D341Med (cell line): ENCODE measurements at regions not wholly inside any gene's neighbourhood (a gene's known extent, or its start where the extent isn't known, plus 50 kb on each side); places are given as distances from the start of the nearest gene placed in this dataset.
"Not testable (repeated sequence)": the region's sequence is repeated elsewhere in the genome, so short reads cannot be mapped to it uniquely, and the experiment has no call there.

ENCODE experiments used
- DNase-seq: peaks from one replicate; pipeline ENCODE4 v3.0.0; 2012; ENCODE audit warnings: low spot score

GRCh38 chr2:196486146-196486545 lies 153.4 kb upstream of the CCDC150 start:
- DNase-seq: no peak

- no peak for DNase-seq
Observed at GRCh38 chr2:196487417-196487816, 152.1 kb upstream of the CCDC150 start.

DNA sequence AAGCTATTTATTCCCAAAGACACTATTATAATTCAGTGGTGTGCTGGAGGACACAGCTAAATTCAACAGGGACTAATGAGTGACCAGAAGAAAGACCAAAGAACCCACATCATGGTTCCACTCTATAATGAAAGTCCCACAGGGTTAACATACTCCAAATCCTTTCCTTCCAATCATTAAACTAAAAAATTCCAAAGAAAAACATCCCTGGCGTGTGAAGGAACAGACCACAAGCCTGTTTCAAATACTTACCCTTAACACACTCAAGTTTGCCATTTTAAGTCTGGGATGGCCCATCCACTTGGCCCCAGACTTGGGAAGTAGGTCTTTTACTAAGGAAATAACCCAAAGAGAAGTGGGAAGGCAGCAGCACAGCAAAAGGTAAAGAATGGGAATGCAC lies 150.1 kb upstream of the CCDC150 start:
- no peak for DNase-seq

GRCh38 chr2:196492946-196493345 lies 146.6 kb upstream of the CCDC150 start:
- no peak for DNase-seq

DNA sequence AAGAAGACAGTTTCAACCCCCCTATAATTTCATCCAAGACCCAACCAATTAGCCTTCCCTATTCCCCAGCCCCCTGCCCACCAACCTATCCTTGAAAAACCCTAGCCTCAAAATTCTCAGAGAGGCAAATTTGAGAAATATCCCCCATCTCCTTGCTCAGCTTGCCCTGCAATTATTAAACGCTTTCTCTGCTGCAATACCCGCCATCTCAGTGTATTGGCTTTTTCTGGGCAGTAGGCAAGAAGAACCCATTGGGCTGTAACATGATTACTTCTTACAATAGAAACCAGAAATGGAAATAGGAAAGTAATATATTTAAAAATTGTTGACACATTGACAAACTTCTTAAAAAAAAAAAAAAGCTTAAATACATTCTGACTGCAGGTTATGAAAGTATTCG lies 140.6 kb upstream of the CCDC150 start:
- no peak for DNase-seq

DNA sequence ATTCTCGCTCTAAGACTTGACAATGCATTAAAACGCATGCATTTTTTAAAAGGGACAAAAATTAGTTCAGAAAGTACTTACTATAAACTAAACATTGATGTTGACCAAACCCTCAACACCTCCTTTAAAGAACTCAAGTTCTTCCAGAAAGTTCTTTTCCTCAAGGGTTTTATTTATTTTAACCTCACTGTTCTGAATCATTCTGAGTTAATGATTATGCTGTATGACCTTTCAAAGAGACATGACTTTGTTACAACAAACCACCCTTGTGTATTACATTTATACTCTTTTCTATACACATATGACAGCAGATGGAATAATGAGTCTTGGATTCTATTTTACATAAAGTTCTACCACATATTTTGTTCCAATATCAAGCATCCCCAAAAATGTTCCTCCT lies 139.8 kb upstream of the CCDC150 start:
- no peak for DNase-seq

GRCh38 chr2:196500686-196501431 lies 138.7 kb upstream of the CCDC150 start:
- no peak for DNase-seq

GRCh38 chr2:196501836-196502235 lies 137.7 kb upstream of the CCDC150 start:
- no peak for DNase-seq

GRCh38 chr2:196502386-196502785 lies 137.1 kb upstream of the CCDC150 start:
- DNase-seq: no peak

DNA sequence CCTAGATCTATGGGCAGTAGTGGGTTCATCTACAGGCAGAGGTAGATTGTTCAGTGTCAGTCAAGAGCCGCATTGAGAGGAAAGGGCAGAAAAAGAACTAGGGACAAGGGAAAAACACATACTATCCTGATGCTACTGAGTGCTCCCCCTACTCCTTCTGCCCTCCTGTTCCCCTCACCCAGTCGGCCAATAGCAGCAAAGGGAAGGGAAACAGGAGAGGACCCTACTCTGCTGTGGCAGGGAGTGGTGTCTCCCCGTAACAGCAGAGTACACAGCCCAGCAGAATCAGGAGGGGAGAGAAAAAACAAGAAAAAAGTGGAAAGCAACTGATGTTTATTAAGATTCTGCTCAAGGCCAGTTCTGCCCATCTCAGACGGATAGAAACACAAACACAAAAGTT lies 136.1 kb upstream of the CCDC150 start:
- DNase-seq: no peak

DNA sequence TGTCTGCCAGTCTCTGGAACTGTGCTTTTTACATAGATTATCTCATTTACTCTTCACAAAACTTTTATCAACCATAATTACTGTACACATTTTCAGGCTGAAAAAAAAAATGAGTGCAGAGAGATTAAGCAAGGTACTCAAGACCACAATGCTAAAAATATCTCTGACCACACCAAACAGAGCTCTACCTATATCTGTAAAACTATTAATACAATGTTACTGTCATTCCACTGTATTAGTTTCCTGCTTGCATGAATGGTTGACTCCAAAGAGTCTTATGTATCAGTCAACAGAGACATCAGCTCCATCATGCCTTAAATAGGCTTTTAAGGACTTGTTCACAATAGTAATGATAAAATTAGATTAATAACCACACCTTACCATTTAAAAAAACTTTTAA lies 134.7 kb upstream of the CCDC150 start:
- DNase-seq: no peak

DNA sequence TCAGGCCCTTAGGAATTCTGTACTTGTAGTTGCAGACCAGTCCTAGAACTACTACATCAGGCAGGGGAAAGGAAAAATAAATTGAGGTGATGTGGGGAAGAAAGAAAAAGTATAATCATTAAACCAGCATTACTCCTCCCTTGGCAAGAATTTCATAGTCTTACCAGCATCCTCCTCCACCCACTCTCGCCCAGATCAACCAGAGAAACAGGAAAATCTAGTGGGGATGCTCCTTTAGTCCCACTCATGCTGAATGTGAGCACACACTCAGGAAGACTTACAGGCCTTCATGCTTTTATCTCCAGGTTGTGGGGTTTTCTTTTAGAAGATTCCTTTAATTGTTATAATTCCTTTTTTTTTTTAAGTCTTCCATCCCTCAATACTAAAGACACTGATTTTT lies 129.3 kb upstream of the CCDC150 start:
- DNase-seq: no peak

DNA sequence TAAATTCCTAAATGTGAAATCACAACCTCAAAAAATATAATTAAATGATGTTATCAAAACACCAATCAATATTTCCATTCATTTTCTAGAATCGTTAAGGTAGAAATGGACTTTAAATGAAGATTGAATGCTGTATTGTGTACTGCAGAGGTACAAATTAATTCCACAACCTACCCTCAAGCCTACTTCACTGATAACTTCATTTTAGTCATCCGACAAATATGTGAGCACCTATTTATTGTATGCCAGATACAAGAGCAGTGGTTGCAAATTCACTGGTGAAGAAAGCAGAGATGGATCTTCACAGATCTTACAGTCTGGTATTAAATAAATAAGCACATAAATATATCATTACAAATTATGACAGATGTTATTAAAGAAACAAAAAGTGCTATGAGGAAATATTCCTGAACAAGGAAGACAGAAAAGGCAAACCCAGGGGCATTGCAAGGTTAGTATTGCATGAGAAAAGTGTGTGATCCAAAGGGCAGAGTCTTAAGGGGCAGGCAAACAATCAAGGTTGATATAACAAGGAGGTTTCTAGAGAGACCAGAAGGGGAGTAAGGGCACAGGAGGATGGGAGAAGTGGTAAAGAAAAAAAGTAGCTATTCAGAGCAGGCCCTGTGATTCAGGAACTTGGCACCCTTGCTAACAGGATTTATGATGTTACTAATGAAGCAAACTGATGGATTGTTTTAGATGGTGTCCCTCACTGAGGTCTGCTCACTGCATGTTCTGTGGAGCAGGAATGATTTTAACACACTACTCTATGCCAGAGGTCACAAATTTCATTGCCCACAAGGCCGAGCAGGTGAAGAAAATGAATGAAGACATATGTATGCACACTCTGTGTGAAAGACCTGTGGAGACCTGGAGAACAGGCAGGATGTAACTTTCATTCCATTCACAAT lies 128.0 kb upstream of the CCDC150 start:
- no peak for DNase-seq

DNA sequence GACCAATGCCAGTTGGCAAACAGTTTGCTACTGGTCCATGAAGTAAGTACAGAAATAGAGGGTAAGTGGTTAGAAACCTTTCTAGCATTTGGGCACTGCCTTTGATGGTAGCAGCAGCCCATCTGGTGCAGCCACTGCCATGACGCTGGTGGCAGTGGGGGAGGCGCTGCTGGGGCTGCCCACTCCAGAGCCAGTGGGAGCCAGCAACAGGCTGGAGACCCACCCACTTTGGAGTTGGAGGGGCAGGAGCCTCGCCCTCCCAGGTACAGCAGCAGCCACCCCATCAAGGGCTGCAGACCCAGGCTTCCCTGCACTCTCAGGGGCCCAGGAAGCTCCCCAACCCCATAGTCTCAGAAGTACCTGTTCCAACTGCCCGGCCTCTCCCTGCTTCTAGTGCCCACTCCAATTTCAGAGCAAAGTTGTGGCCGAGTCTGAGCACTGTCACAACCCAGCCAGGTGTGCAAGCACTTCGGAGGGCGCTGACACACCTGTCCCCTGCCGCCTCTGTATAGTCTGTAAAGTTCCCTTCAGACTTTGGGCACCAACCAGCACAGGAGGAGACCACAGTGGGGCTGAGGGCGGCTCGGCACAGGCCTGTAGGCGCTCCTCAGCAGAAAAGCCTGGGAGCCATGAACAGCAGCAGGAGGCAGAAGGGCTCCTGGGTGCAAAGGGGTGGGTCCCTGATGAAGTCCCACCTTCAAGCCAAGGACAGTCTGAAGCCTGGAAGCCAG lies 125.6 kb upstream of the CCDC150 start:
- no peak for DNase-seq

GRCh38 chr2:196514641-196515040 lies 124.9 kb upstream of the CCDC150 start:
- DNase-seq: no peak

DNA sequence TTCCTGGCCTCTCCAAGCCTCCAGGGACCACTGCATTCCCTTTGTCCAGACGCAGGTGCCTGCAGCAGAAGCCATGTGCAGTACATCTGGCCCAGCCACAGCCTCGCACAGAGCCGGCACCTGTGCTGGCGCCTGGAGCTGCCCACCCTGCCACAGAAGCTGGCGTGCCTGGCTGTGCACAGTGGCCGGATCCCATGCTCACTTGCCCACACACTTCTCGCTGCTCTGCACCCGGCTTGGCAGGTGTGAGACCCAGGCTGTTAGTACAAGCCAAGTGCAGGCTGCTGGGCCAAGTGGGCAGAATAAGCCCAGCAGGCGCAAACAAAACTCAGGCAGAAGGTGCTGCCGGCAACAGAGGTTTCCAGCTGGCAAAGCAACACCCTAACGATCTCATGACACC lies 124.5 kb upstream of the CCDC150 start:
- DNase-seq: no peak

DNA sequence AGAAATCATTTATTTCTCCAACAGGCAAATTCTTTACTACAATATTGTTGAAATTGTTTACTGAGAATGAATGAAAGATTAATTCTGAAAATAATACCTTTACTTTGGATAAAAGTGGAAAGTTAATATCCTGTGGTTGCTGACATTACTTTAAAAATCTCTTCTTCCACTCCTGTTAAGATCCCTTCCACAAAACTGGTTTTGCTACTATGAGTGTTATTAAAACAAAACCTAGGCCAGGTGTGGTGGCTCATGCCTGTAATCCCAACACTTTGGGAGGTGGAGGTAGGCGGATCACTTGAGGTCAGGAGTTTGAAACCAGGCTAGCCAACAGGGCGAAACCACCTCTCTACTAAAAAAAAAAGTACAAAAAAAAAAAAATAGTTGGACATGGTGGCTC lies 123.9 kb upstream of the CCDC150 start:
- no peak for DNase-seq

DNA sequence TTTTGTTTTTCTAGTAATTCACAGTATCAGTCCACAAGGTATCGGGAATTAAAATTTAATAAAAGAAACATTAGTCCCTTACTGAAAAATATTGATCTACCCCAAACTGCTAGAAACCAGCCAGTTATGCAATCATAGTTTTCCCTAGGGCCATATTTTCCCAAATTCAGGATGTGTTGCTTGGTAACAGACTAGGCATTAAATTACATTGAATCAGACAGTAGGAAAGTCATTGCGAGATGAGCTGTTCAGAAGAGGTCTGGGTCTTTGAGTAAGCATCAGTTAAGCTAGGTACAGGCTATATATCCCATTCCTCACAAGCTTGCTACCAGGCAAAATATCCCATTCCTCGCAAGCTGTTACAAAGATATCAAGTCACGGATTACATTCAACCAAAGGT lies 123.0 kb upstream of the CCDC150 start:
- no peak for DNase-seq

- DNase-seq: no peak
Observed at GRCh38 chr2:196520605-196521004, 118.9 kb upstream of the CCDC150 start.

DNA sequence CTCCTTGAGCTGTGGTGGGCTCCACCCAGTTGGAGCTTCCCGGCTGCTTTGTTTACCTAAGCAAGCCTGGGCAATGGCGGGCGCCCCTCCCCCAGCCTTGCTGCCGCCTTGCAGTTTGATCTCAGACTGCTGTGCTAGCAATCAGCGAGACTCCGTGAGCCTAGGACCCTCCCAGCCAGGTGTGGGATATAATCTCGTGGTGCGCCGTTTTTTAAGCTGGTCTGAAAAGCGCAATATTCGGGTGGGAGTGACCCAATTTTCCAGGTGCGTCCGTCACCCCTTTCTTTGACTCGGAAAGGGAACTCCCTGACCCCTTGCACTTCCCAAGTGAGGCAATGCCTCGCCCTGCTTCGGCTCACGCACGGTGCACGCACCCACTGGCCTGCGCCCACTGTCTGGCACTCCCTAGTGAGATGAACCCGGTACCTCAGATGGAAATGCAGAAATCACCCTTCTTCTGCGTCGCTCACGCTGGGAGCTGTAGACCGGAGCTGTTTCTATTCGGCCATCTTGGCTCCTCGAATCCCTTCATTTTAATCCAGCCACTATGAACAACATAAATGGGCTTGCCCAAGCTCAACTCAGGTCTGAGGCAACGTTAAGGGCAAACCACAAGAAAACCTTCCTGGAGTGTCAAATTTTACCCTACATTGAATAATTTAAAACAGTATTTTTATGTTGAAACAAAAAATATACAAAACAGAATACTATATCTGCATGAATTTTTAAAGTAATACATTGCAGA lies 112.4 kb upstream of the CCDC150 start:
- DNase-seq: not testable (repeated sequence)

DNA sequence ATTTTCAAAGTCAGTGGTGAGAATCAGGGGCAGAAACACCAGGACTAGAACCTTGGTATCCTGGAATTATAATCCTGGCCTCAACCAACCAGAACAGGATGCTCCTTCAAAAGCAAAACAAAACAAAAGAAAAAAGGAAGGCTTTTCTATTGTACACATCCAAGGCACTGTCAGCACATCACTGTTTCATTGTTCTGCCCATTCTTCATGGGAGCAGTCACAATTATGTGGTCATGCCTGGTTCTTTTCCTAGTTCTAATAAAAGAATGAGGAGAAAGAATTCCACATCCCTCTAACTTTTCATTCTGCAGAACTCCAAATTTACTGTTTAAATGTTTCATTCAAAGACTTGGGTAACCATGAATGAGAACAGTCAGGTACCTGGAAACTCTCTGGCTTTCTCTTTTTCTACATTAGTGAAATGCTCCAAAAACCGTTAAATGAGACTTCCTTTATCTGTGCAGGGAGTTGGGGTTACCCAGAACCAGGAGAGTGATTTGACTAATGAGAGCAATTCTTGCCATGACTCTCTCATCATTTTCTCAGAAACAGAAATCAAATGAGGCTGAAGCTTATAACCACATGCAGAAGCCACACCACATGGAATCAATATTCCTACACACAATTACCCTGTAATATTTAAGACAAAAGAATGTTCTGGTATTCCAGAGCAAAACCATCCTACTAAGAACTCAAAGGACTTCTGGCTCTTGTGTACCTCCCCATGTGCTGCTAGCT lies 110.9 kb upstream of the CCDC150 start:
- DNase-seq: no peak
